ENCODE measurements at regions not wholly inside any gene's neighbourhood (a gene's known extent, or its start where the extent isn't known, plus 50 kb on each side); places are given as distances from the start of the nearest gene placed in this dataset.
"Not testable (repeated sequence)": the region's sequence is repeated elsewhere in the genome, so short reads cannot be mapped to it uniquely, and the experiment has no call there.

- no peaks in the 10 kb centered on the region for H3F3A ChIP-seq (ENCODE audit: control insufficient read depth, insufficient read depth)
- no peaks in the 10 kb centered on the region for H3K4me1 ChIP-seq (ENCODE audit: control insufficient read depth, low read length)
- TF ChIP-seq, protein P1, sequence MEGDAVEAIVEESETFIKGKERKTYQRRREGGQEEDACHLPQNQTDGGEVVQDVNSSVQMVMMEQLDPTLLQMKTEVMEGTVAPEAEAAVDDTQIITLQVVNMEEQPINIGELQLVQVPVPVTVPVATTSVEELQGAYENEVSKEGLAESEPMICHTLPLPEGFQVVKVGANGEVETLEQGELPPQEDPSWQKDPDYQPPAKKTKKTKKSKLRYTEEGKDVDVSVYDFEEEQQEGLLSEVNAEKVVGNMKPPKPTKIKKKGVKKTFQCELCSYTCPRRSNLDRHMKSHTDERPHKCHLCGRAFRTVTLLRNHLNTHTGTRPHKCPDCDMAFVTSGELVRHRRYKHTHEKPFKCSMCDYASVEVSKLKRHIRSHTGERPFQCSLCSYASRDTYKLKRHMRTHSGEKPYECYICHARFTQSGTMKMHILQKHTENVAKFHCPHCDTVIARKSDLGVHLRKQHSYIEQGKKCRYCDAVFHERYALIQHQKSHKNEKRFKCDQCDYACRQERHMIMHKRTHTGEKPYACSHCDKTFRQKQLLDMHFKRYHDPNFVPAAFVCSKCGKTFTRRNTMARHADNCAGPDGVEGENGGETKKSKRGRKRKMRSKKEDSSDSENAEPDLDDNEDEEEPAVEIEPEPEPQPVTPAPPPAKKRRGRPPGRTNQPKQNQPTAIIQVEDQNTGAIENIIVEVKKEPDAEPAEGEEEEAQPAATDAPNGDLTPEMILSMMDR (IDR thresholded peaks at IDR 0.05; ENCODE audit: low read depth, low read length, poor library complexity, severe bottlenecking): no peak
- no peak for TF ChIP-seq EZH2phosphoT487 (IDR thresholded peaks at IDR 0.05; ENCODE audit: borderline replicate concordance, low read length)
- no peaks in the 10 kb centered on the region for H3K36me3 ChIP-seq (ENCODE audit: control insufficient read depth, low read length)
- no peaks in the 10 kb centered on the region for H3K9me2 ChIP-seq (replicated peaks; ENCODE audit: control insufficient read depth, low read length)
- H3K4me2 ChIP-seq (ENCODE audit: low read length): no peak overlapping the region
- no peaks in the 10 kb centered on the region for H3K9me3 ChIP-seq (ENCODE audit: control insufficient read depth, insufficient read depth, low read length)
- no peaks in the 10 kb centered on the region for H3K27me3 ChIP-seq (ENCODE audit: control insufficient read depth, low read length)
- no peak overlapping the region for H3K27ac ChIP-seq (ENCODE audit: low read depth, low read length)
- no peaks in the 10 kb centered on the region for H3K79me2 ChIP-seq (ENCODE audit: control insufficient read depth, low read length)
- no peak overlapping the region for H3K4me3 ChIP-seq (ENCODE audit: low read length)
- no peaks in the 10 kb centered on the region for H4K20me1 ChIP-seq (ENCODE audit: control insufficient read depth, insufficient read depth, low read depth, low read length)
Measured at GRCh38 chr5:66378407-66378806, 217.8 kb upstream of the MAST4 start.

DNA sequence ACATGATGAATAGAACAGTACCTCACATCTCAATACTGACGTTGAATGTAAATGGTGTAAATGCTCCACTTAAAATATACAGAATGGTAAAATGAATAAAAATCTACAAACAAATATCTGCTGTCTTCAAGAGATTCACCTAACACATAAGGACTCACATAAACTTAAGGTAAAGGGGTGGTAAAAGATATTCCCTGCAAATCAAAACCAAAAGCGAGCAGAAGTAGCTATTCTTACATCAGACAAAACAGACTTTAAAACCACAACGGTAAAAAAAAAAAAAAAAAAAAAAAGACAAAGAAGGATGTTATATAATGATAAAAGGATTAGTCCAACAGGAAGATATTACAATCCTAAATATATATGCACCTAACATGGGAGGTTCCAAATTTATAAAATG, 214.0 kb upstream of the MAST4 start:
- Histone ChIP-seq H3K9me3 (ENCODE audit: control insufficient read depth, insufficient read depth, low read length) (no peaks in the 10 kb centered on the region), H4K20me1 (ENCODE audit: control insufficient read depth, insufficient read depth, low read depth, low read length) (no peaks in the 10 kb centered on the region), H3K27ac (ENCODE audit: low read depth, low read length) (no peak overlapping the region), H3K36me3 (ENCODE audit: control insufficient read depth, low read length) (no peaks in the 10 kb centered on the region), H3F3A (ENCODE audit: control insufficient read depth, insufficient read depth) (no peaks in the 10 kb centered on the region), H3K4me2 (ENCODE audit: low read length) (no peak overlapping the region), H3K9me2 (replicated peaks; ENCODE audit: control insufficient read depth, low read length) (no peaks in the 10 kb centered on the region), H3K79me2 (ENCODE audit: control insufficient read depth, low read length) (no peaks in the 10 kb centered on the region), H3K4me1 (ENCODE audit: control insufficient read depth, low read length) (no peaks in the 10 kb centered on the region), H3K4me3 (ENCODE audit: low read length) (no peak overlapping the region), H3K27me3 (ENCODE audit: control insufficient read depth, low read length) (no peaks in the 10 kb centered on the region)
- TF ChIP-seq EZH2phosphoT487 (IDR thresholded peaks at IDR 0.05; ENCODE audit: borderline replicate concordance, low read length): no peak
- TF ChIP-seq, protein P1 (IDR thresholded peaks at IDR 0.05; ENCODE audit: low read depth, low read length, poor library complexity, severe bottlenecking): no peak

- not testable (repeated sequence) for H3K27ac ChIP-seq (ENCODE audit: low read depth, low read length); H3K27me3 ChIP-seq (ENCODE audit: control insufficient read depth, low read length); H3K4me2 ChIP-seq (ENCODE audit: low read length); H3K4me1 ChIP-seq (ENCODE audit: control insufficient read depth, low read length); H3K9me3 ChIP-seq (ENCODE audit: control insufficient read depth, insufficient read depth, low read length); H3K9me2 ChIP-seq (replicated peaks; ENCODE audit: control insufficient read depth, low read length); H3F3A ChIP-seq (ENCODE audit: control insufficient read depth, insufficient read depth); H4K20me1 ChIP-seq (ENCODE audit: control insufficient read depth, insufficient read depth, low read depth, low read length); H3K79me2 ChIP-seq (ENCODE audit: control insufficient read depth, low read length); H3K36me3 ChIP-seq (ENCODE audit: control insufficient read depth, low read length); H3K4me3 ChIP-seq (ENCODE audit: low read length)
Measured at GRCh38 chr5:66405145-66405544, 191.0 kb upstream of the MAST4 start.

GRCh38 chr5:66406761-66407336, 189.3 kb upstream of the MAST4 start:
- no peak overlapping the region for H3K27ac ChIP-seq (ENCODE audit: low read depth, low read length)
- no peak overlapping the region for H3K4me2 ChIP-seq (ENCODE audit: low read length)
- no peaks in the 10 kb centered on the region for H4K20me1 ChIP-seq (ENCODE audit: control insufficient read depth, insufficient read depth, low read depth, low read length)
- no peak overlapping the region for H3K4me3 ChIP-seq (ENCODE audit: low read length)
- H3K9me2 ChIP-seq (replicated peaks; ENCODE audit: control insufficient read depth, low read length): no peaks in the 10 kb centered on the region
- H3K36me3 ChIP-seq (ENCODE audit: control insufficient read depth, low read length): no peaks in the 10 kb centered on the region
- H3K9me3 ChIP-seq (ENCODE audit: control insufficient read depth, insufficient read depth, low read length): no peaks in the 10 kb centered on the region
- H3K27me3 ChIP-seq (ENCODE audit: control insufficient read depth, low read length): no peaks in the 10 kb centered on the region
- H3K79me2 ChIP-seq (ENCODE audit: control insufficient read depth, low read length): no peaks in the 10 kb centered on the region
- no peaks in the 10 kb centered on the region for H3F3A ChIP-seq (ENCODE audit: control insufficient read depth, insufficient read depth)
- TF ChIP-seq, protein P1 (IDR thresholded peaks at IDR 0.05; ENCODE audit: low read depth, low read length, poor library complexity, severe bottlenecking): no peak
- no peak for TF ChIP-seq EZH2phosphoT487 (IDR thresholded peaks at IDR 0.05; ENCODE audit: borderline replicate concordance, low read length)
- H3K4me1 ChIP-seq (ENCODE audit: control insufficient read depth, low read length): no peaks in the 10 kb centered on the region

Measured in DOHH2 (cell line).